HG03457 (cell line): ENCODE measurements at regions not wholly inside any gene's neighbourhood (a gene's known extent, or its start where the extent isn't known, plus 50 kb on each side); places are given as distances from the start of the nearest gene placed in this dataset.

Experiments
- ATAC-seq: cut with Tn5 transposase; IDR thresholded peaks from one replicate; pipeline ENCODE4 v1.9.1; 2021; ENCODE audit warnings: moderate number of reproducible peaks; ENCODE audit not compliant: unreplicated experiment

DNA sequence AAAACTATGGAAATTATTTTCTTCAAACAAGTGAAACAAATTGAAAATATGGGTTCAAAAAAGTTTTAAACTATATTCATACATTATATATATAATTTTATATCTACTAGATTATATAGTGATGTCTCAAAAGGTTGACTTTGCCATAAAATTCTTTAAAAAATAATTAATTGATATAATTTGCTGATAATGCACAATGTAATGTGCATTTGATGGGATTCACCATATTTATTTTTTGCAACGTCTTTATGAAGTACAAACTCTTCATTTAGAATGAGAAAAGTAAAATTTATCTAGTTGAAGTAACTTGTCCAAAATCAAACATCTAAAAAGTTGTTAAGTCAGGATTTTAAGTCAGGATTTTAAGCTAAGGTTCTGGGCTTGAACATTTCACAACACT, 1954.5 kb upstream of the PCDH20 start:
- no peak for ATAC-seq

DNA sequence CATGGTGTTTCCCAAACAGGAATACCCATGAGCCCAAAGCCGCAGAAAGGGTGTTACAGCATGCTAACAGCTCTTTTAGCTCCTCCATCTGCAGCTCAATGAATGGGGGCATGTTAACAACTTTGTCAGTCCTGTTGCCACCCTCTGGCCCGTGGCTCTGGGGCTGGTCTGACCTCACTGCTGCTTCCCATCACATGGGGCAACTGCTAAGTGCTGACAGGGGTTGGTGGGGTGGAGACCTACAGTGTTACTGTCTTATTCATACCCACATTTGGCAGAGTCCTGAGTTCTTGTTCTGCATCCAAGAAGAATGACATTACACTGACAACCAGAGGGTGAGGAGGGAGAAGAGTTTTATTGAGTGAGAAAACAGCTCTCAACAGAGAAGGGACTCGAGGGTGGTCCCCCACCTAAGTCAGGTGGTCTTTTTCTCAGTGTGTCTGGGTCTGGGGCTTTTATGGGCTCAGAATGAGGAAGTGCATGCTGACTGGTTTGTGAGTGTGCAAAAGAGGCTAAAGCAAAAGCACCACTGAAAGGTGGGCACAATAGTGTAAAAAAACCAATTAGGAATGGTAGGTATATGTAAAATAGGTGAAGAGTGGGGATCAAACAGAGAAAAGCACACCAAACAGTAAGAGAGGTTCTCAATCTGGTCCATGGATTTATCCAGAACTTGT, 1952.0 kb upstream of the PCDH20 start:
- no peak for ATAC-seq

DNA sequence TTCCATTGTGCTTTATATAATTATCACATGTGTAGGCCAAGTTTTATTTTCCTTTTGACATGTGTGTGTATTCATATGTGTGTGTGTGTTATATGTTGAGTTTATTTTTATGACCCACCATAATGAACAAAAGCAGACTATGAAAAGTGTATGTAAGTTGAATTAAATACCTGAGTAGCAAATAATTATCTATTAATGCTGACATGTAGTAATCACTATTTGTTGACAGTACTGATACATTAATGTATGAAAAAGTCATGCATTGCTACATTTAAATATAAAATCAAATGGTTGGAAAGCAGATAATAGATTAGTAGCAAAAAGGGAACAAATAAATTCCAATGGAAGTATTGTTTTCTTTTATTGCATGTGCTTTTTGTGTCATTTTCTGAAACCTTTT, 1948.5 kb upstream of the PCDH20 start:
- ATAC-seq = no peak

DNA sequence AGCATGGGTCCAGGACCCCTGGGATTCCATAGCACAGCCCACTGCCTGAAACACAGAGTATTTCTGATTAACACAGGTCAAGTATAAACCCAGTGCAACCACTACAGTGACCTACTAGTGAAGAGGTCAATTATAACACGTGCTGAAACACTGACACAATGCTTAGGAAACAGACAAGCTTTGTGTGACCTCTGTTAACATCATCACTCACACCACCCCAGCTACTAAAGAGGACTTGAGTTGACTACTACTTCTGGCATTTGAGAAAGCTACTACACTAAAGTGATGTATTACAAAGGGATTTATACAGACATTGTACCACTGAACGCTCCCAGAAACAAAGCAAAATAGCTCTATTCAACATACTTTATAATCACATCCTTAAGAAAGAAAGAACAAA, 1935.9 kb upstream of the PCDH20 start:
- no peak for ATAC-seq

DNA sequence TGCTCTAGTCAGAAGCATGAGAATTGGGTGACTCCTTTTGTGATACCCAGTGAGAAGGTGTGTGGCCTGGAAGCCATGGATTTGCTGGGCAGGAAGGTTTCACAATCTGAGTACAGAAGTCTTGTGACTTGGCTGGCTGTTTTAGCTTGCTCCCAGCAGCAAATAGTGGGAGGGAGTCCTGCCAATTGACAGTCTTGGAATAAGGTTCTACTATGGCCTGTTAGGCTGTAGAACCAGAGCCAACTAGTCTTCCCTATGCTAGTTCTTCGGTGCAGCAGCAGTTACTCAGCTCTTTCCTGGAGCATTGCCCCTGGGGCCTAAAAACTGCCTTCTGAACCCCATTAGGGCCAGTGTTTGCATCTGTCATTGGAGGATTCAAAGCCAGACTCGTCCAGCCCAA, 1935.4 kb upstream of the PCDH20 start:
- ATAC-seq = no peak

DNA sequence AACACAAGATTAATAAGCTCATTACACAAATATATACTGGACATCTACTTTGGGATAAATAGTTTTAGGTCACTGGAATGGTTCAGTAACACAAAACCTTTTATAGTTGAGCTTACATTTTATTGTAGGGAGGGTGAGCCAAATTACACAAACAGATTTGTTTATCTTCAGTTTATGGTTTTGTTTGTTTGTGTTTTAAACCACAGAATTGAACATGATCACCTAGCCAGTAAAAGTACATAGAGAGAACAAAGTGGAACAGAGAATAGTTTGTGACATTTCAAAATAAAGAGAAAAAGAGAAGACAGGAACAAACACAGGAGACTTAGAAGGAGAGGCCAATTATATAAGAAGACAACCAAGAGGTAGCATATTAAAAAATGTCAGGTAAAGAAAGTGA, 1930.2 kb upstream of the PCDH20 start:
- ATAC-seq = no peak

DNA sequence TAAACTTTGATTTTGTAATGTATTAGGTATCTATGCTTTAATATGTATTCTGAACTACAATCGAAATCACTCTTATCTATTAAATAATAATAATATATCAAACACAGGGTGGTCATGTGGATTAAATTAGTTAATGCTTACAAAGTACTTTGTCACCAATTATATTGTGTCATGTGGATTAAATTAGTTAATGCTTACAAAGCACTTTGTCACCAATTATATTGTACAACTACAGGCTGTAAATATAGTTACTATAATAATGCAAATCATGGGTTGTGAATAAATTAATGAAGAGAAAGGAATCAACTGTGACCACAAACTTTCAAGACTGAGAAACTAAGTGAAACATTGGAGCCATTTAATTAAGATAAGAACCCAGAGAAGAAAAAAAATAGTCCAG, 1929.1 kb upstream of the PCDH20 start:
- no peak for ATAC-seq

DNA sequence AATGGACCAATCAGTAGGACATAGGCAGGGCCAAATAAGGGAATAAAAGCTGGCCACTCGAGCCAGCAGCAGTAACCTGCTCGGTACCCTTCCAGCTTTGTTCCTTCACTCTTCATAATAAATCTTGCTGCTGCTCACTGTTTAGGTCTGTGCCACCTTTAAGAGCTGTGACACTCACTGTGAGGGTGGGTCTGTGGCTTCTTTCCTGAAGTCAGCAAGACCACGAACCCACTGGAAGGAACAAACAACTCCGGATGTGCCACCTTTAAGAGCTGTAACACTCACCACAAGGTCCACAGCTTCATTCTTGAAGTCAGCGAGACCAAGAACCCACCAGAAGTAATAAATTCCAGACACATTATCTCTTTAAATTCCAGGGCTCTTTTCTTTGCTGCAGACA, 1922.3 kb upstream of the PCDH20 start:
- ATAC-seq = no peak

DNA sequence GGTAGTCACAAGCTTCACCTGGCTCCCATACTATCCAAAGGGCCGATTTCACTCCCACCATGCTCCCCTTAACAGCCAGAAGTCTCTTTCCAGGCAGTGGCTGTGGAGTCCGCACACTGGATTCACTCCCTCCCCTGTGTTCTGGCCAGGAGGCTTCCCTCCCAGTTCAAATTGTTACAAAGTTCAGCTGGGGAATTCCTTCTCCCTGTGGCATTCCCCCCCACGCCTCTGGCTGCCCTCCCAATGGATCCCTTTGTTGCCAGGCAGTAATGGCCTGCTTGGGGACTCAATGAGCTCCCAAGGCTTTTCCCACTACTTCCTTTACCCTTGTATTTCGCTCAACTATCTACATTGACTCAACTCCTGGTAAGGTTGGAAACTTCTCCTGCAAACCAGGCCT, 1921.4 kb upstream of the PCDH20 start:
- no peak for ATAC-seq

DNA sequence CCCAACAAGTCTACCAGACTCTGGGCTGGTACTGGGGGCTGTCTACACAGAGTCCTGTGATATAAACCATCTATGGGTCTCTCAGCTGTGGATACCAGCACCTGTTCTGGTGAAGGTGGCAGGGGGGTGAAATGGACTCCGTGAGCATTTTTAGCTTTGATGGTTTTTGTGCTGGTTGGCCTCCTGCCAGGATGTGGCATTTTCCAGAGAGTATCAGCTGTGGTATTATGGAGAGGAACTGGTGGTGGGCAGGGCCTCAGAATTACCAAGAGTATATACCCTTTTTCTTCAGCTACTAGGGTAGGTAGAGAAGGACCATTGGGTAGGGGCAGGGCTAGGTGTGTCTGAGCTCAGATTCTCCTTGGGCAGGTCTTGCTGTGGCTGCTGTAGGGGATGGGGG, 1920.9 kb upstream of the PCDH20 start:
- no peak for ATAC-seq

DNA sequence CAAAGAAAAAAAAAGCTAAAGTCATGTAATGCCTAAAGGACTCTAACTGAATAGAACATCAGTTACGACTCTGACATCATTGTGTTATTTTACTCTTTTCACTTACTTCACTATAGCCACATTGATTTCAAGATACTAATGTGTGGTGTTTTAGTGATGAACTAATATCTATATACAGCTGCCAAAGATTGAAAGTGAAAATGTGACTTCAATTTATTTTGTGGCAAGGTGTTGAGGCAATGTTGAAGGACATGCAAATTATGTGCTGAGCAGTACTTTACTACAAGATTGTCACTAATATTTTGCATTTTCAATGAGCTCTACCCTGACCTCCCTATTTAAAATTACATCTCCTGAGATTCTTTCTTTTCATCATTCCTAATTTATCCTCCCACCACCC, 1911.9 kb upstream of the PCDH20 start:
- ATAC-seq = no peak

DNA sequence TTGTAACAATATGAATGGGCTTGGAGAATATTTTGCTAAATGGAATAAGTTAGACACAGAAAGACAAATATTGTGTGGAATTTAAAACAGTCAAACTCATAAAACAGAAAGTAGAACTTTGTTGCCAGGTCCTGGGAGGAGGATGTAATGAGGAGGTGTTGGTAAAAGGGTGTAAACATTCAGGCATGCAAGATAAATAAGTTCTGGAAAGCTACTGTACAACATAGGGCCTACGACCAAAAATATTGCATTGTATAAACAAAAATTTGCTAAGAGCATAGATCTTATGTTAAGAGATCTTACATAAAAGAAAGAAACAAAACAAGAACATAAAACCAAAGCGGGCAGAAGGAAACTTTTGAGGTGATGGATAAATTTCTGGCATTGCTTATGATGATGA, 1907.8 kb upstream of the PCDH20 start:
- ATAC-seq = no peak

DNA sequence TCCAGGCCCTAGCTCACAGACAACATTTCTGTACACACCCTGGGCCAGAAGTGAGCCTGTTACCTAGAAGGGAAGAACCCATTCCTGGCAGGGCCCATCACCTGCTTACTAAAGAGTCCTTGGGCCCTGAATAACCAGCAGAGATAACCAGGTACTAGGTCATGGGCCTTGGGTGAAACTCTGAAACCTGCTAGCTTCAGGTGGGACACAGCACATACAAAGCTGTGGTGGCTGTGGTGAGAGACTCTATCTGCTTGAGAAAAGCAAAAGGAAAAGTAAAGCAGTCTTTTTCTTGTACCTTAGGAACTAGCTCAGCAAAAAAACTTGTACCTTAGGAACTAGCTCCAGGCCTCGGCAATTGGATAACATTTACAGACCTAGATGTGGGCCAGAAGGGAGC, 1895.9 kb upstream of the PCDH20 start:
- ATAC-seq = no peak

DNA sequence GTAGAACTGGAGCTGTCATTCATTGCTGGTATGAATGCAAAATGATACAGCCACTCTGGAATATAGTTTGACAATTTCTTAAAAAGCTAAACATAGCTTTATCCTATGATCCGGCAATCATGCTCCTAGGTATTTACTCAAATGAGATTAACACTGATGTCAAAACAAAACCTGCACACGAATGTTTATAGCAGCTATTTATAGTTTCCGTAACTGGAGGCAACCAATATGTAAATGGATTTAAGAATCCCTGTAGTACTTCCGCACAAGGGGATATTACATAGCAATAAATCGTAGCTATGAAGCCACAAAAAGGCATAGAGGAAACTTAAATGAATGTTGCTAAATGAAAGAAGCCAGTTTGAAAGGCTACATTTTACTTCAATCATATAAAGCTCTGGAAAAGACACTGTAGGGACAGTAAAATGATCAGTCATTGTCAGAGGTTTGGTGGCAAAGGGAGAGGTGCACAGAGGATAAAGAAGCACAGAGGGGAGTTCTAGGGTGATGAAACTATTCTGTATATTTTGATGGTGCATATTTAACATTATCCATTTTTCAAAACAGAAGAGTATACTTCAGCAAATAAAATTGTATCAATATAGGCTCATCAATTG, 1893.0 kb upstream of the PCDH20 start:
- ATAC-seq = no peak

DNA sequence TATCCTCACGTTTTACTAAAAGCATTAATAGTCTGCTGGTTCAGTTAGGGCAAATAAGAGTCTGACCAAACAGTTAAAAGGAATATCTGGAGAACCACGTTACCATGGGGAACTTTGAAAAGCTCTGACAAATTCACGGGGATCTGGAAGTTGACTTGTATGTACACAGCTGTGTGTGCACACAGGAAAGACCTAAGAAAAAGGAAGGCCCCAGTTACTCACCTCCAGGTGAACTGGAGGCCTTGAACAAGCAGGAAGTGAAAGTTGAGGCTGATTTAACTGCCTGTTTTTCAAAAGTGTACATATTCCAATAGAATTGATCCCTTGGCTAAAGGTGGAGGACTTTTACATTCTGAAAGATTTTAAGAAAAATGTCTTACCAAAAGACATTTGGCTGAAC, 1891.6 kb upstream of the PCDH20 start:
- ATAC-seq = no peak

DNA sequence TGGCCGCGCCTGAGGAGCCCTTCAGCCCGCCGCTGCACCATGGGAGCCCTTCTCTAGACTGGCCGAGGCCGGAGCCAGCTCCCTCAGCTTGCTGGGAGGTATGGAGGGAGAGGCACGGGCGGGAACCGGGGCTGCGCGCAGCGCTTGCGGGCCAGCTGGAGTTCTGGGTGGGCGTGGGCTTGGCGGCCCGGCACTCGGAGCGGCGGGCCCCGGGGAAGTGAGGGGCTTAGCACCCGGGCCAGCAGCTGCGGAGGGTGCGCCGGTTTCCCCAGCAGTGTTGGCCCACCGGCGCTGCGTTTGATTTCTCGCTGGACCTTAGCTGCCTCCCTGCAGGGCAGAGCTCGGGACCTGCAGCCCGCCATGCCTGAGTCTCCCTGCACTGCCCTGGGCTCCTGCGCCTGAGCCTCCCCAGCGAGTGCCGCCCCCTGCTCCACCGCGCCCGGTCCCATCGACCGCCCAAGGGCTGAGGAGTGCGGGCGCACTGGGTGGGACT, 1890.0 kb upstream of the PCDH20 start:
- ATAC-seq = no peak

DNA sequence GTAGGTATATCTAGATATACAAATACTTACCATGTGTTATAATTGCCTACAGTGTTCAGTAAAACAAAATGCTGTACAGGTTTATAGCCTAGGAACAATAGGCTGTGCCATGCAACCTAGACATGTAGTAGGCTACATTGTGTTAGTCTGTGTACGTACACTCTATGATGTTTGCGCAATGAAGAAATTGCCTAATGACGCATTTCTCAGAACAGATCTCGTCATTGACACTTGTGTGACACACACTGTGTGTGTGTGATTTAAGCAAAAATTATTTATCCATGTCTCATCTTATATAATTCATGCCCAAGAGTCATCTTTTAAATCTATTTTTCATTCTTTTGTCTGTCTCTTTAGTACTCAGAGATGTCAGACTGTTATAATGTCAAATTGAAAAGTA, 1888.8 kb upstream of the PCDH20 start:
- ATAC-seq = no peak

DNA sequence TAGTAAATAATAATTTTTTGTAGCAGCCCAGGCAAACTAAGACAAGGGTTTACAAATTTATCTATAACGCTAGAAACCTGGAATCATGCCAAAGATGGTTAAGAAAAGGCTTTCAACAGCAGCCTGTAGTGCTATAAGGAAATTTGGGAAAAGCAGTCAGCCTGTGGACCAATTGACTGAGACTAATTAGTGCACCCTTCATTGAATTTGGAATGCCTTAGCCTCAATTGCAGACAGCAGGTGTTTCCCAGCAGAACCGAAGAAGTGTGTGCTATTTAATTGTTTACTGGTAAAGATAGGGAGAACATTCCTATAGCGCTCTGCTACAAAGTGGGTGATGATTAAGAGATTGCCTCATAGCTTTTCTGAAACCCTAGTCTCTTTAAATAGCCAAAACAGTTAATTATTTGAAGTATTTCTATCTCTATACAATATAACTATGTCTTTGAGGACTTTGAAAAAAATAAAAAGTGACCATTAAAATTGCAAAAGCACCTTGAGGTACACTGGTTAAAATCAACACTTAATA, 1884.3 kb upstream of the PCDH20 start:
- ATAC-seq = no peak

DNA sequence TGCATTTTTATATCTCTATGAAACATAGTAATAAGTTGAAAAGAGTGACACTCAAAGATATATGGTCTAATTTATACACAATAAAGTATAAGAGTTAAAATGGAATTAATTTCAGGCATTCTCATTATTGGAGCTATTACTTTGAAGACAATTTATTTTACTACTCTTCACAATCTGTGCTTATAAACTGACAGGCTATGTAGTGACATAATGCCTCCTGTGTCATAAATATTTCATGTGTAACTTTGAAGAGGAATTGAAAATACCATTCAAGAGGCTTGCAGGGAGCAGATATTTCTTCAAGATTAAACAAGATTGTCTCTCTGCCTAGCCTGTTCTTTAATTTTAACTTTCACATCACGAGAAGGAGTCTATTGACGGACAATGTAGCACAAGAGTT, 1881.5 kb upstream of the PCDH20 start:
- no peak for ATAC-seq

DNA sequence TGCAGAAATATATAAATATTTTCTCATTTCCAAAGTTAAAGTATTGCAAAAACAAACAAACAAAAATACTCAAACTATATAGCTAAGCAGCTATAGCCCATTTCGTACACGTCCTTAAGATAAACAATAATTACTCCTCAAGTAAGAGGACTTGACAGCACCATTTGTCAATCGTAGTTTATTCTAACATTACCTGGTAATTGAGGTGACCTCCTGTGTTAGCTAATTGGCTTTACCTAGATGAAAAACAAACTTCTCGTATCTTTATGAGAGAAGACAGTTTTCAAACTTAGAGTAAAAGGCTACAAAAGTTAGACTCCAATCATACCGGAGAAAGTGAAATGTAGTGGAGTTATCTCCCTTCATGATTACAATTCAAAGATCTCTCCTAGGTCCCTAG, 1876.1 kb upstream of the PCDH20 start:
- no peak for ATAC-seq

DNA sequence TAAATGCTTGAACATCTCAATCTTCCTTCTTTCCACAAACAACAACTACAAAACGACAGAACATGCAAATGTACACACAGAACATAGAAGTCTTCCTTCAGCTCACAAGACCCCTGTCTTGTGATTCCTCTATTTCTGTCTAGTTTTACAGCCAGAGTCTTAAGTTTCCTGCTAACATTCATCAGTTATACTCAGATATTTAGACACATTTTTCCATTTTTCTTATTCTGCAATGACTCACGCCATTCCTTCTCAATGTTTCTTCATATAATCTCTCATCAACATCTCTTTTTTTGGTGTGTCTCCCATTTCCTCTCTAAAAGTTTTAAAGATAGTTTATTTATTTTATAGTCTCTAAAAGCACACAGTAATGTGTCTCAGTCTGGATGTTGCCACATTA, 1872.9 kb upstream of the PCDH20 start:
- no peak for ATAC-seq

DNA sequence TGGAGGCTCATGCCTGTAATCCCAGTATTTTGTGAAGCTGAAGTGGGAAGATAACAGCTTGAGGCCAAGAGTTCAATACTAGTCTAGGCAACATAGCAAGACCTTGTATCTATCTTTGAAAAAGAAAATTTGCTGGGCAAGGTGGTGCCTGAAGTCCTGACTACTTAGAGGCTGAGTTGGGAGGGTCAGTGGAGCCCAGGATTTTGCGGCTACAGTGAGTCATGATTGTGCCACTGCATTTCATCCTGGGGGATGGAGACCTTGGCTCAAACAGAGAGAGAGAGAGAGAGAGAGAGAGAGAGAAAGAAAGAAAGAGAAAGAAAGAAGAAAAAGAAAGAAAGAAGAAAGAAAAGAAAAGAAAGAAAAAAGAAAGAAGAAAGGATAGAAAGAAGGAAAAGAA, 1872.3 kb upstream of the PCDH20 start:
- ATAC-seq = no peak

DNA sequence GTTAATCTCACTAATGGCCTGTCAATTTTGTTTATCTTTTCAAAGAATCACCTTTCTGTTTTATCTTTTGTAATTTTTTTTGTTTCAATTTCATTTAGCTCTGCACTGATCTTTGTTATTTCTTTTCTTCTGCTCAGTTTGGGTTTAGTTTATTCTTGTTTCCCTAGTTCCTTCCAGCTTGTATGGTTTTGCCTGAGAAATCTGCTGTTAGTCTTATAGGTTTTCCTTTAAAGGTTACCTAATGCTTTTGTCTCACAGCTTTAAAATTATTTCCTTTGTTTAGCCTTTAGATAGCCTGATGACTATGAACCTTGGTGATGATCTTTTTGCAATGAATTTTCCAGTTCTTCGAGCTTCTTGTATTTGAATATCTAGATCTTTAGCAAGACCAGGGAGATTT, 1869.8 kb upstream of the PCDH20 start:
- ATAC-seq = no peak
